Trophoblast cell (in vitro differentiated cells and primary cell): ENCODE measurements at regions not wholly inside any gene's neighbourhood (a gene's known extent, or its start where the extent isn't known, plus 50 kb on each side); places are given as distances from the start of the nearest gene placed in this dataset.

Experiments used
- DNase-seq, 2 donors: peaks; one replicate each; pipeline ENCODE4 v3.0.0-alpha.2; 2016
- H2AFZ ChIP-seq: 2 replicates; pipeline ENCODE4 v1.6.1; 2013; ENCODE audit warnings: low read length, moderate library complexity, mild to moderate bottlenecking; ENCODE audit not compliant: insufficient read depth, poor library complexity
- H2AK5ac ChIP-seq: 2 replicates; pipeline ENCODE4 v1.6.1; 2013; ENCODE audit warnings: mild to moderate bottlenecking, low read length
- H2BK120ac ChIP-seq: 2 replicates; pipeline ENCODE4 v1.6.1; 2013; ENCODE audit warnings: low read length, mild to moderate bottlenecking, moderate library complexity; ENCODE audit not compliant: insufficient read depth, poor library complexity
- H2BK12ac ChIP-seq: 2 replicates; pipeline ENCODE4 v1.6.1; 2013; ENCODE audit warnings: mild to moderate bottlenecking, low read length, moderate library complexity
- H2BK5ac ChIP-seq: 2 replicates; pipeline ENCODE4 v1.6.1; 2013; ENCODE audit warnings: low read length, low read depth, moderate library complexity, mild to moderate bottlenecking; ENCODE audit not compliant: poor library complexity
- H3K14ac ChIP-seq: 2 replicates; pipeline ENCODE4 v1.6.1; 2013; ENCODE audit warnings: mild to moderate bottlenecking, low read length
- H3K18ac ChIP-seq: 2 replicates; pipeline ENCODE4 v1.6.1; 2013; ENCODE audit warnings: mild to moderate bottlenecking, low read length
- H3K23ac ChIP-seq: 2 replicates; pipeline ENCODE4 v1.6.1; 2013; ENCODE audit warnings: low read length
- H3K27ac ChIP-seq: 2 replicates; pipeline ENCODE4 v1.5.1; 2013; ENCODE audit warnings: low read depth, mild to moderate bottlenecking, inconsistent platforms, low read length, moderate library complexity
- H3K27me3 ChIP-seq: 2 replicates; pipeline ENCODE4 v1.6.1; 2013; ENCODE audit warnings: inconsistent platforms, mild to moderate bottlenecking, low read length, moderate library complexity; ENCODE audit not compliant: insufficient read depth
- H3K36me3 ChIP-seq, 2 experiments: 1 replicate in 1 of 2; 2 replicates in 1 of 2; pipeline ENCODE4 v1.6.1; 2013; ENCODE audit warnings: low read length in 2 of 2, mild to moderate bottlenecking in 2 of 2, moderate library complexity in 1 of 2; ENCODE audit not compliant: insufficient read depth in 2 of 2, control insufficient read depth in 1 of 2
- H3K4ac ChIP-seq: 2 replicates; pipeline ENCODE4 v1.6.1; 2013; ENCODE audit warnings: low read depth, mild to moderate bottlenecking, low read length, moderate library complexity
- H3K4me1 ChIP-seq, 2 experiments: 1 replicate in 1 of 2; 2 replicates in 1 of 2; pipeline ENCODE4 v1.6.1; 2013; ENCODE audit warnings: low read length in 2 of 2, mild to moderate bottlenecking in 2 of 2, moderate library complexity in 1 of 2; ENCODE audit not compliant: insufficient read depth in 2 of 2, control insufficient read depth in 1 of 2
- H3K4me2 ChIP-seq: 2 replicates; pipeline ENCODE4 v1.6.1; 2013; ENCODE audit warnings: inconsistent platforms, mild to moderate bottlenecking, low read length, moderate library complexity
- H3K4me3 ChIP-seq: 2 replicates; pipeline ENCODE4 v1.5.1; 2013; ENCODE audit warnings: mild to moderate bottlenecking, low read depth, low read length, inconsistent platforms
- H3K79me1 ChIP-seq: one replicate; pipeline ENCODE4 v1.6.1; 2013; ENCODE audit warnings: low read length
- H3K79me2 ChIP-seq: 2 replicates; pipeline ENCODE4 v1.6.1; 2013; ENCODE audit warnings: low read length, mild to moderate bottlenecking; ENCODE audit not compliant: control insufficient read depth, insufficient read depth, poor library complexity
- H3K9ac ChIP-seq: 2 replicates; pipeline ENCODE4 v1.6.1; 2013; ENCODE audit warnings: mild to moderate bottlenecking, low read length
- H3K9me3 ChIP-seq: 2 replicates; pipeline ENCODE4 v1.6.1; 2013; ENCODE audit warnings: low read depth, mild to moderate bottlenecking, control low read depth, inconsistent platforms, low read length; ENCODE audit not compliant: insufficient read depth
- H4K12ac ChIP-seq: 2 replicates; pipeline ENCODE4 v1.6.1; 2013; ENCODE audit warnings: low read depth, mild to moderate bottlenecking, low read length, moderate library complexity
- H4K8ac ChIP-seq: 2 replicates; pipeline ENCODE4 v1.6.1; 2013; ENCODE audit warnings: low read depth, mild to moderate bottlenecking, low read length, moderate library complexity
- H4K91ac ChIP-seq: one replicate; pipeline ENCODE4 v1.6.1; 2013; ENCODE audit warnings: low read depth, mild to moderate bottlenecking, low read length, moderate library complexity
- WGBS: extraction: QIAGEN DNeasy Blood & Tissue Kit; methylation state at CpG from one replicate; pipeline ENCODE4 v1.1.7; 2013; ENCODE audit warnings: missing lambda C conversion rate; ENCODE audit not compliant: insufficient read length, insufficient coverage; ENCODE audit errors: extremely low coverage; 5-methylcytosine and 5-hydroxymethylcytosine counted together

DNA sequence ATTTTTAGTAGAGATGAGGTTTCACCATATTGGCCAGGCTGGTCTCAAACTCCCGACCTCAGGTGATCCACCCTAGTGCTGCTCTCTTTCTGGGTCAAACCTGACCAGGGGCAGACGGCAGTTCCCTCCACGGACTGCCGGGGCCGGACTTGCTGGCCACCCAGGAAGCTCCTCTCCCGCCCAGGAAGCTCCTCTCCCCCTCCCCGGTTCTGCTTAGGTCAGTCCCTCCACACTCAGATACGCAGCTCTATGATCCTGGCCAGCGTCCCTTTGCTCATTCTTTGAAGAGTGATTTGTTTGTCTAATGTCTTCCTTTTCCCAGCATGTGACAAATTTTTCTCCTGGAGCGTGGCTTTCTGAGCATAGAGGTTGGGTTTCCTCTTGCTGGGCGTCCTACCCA, 125.3 kb upstream of the B3GAT1 start:
- Histone ChIP-seq H4K8ac (no peak overlapping the region), H3K18ac (no peak overlapping the region), H2BK5ac (no peak overlapping the region), H3K27me3 (no peaks in the 10 kb centered on the region), H3K4me3 (no peak overlapping the region), H2BK12ac (no peak overlapping the region), H3K4me1 (peaks cover 4 to 7% of the 10 kb centered on the region in 2 experiments), H3K9me3 (peaks cover 4% of the 10 kb centered on the region), H3K27ac (no peak overlapping the region), H2AFZ (no peak overlapping the region), H3K9ac (no peak overlapping the region), H2BK120ac (no peak overlapping the region), H3K79me1 (peaks cover 6% of the 10 kb centered on the region), H3K23ac (no peak overlapping the region), H2AK5ac (no peak overlapping the region), H3K36me3 (no peaks in the 10 kb centered on the region), H3K4me2 (no peak overlapping the region), H3K4ac (no peak overlapping the region), H3K14ac (no peak overlapping the region), H3K79me2 (peaks cover 3% of the 10 kb centered on the region), H4K91ac (no peak overlapping the region), H4K12ac (no peak overlapping the region)
- no CpG with 5 or more reads among the region's 11 CpGs for WGBS
- no peak for DNase-seq

DNA sequence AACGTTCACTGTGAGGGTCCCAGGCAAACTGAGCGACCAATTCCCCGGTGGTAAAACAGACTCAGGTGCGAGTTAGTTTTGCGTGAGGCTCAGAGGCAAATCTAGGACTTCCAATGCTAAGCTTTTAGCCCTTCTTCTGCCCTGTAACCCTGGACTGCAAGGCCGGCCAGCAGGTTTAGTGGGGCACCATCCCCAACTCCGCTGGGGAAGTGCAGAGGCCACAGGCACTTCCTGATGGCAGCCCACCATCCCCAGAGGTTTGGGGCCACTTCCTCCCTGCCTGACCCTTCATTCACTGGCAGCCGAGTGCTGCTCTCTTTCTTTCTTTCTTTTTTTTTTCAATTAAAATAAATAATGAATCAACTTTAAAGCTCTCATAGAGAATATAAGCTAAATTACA, 124.6 kb upstream of the B3GAT1 start:
- peaks cover under 1% of the 10 kb centered on the region for H3K79me1 ChIP-seq
- no peak overlapping the region for H3K4me3 ChIP-seq
- no peak overlapping the region for H3K9ac ChIP-seq
- no peak overlapping the region for H3K27ac ChIP-seq
- no peak overlapping the region for H2BK12ac ChIP-seq
- H3K18ac ChIP-seq = no peak overlapping the region
- H3K9me3 ChIP-seq = peaks cover 2% of the 10 kb centered on the region
- H3K14ac ChIP-seq = no peak overlapping the region
- no peak overlapping the region for H3K4ac ChIP-seq
- H2AFZ ChIP-seq = no peak overlapping the region
- no CpG with 5 or more reads among the region's 8 CpGs for WGBS
- peaks cover 0 to 1% of the 10 kb centered on the region in 2 experiments for H3K4me1 ChIP-seq
- no peaks in the 10 kb centered on the region for H3K27me3 ChIP-seq
- no peaks in the 10 kb centered on the region for H3K79me2 ChIP-seq
- no peak overlapping the region for H4K8ac ChIP-seq
- H2BK5ac ChIP-seq = no peak overlapping the region
- no peak overlapping the region for H3K23ac ChIP-seq
- H4K91ac ChIP-seq = no peak overlapping the region
- H2BK120ac ChIP-seq = no peak overlapping the region
- no peak overlapping the region for H3K4me2 ChIP-seq
- no peaks in the 10 kb centered on the region for H3K36me3 ChIP-seq
- no peak overlapping the region for H2AK5ac ChIP-seq
- H4K12ac ChIP-seq = no peak overlapping the region
- no peak for DNase-seq

DNA sequence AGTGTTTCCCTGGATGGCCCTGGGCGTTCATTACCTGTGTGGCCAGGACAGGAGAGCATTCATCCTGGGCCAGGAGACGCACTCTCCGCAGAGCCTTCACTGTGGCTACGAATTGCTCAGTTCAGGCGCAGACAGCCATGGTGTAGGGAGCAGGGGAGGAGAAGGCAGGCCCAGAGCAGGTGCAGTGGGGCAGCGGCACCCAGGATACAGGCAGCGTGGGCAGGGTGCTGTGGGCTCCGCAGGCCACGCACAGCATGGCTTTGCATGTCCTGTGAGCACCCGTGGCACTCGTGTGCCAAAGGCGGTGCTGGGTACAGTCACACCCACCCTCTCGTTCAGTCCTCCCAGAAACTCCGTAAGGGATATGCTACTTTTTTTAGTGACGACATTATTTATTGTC, 124.2 kb upstream of the B3GAT1 start:
- Histone ChIP-seq H2BK120ac (no peak overlapping the region), H3K9ac (no peak overlapping the region), H3K27me3 (no peaks in the 10 kb centered on the region), H2BK12ac (no peak overlapping the region), H3K36me3 (no peaks in the 10 kb centered on the region), H3K4me2 (no peak overlapping the region), H3K4me3 (no peak overlapping the region), H4K8ac (no peak overlapping the region), H2AK5ac (no peak overlapping the region), H4K12ac (no peak overlapping the region), H3K4ac (no peak overlapping the region), H3K4me1 (no peaks in the 10 kb centered on the region), H3K9me3 (no peaks in the 10 kb centered on the region), H2BK5ac (no peak overlapping the region), H3K14ac (no peak overlapping the region), H3K18ac (no peak overlapping the region), H3K79me1 (no peaks in the 10 kb centered on the region), H4K91ac (no peak overlapping the region), H3K79me2 (no peaks in the 10 kb centered on the region), H2AFZ (no peak overlapping the region), H3K27ac (no peak overlapping the region), H3K23ac (no peak overlapping the region)
- WGBS = no CpG with 5 or more reads among the region's 15 CpGs
- DNase-seq = no peak

DNA sequence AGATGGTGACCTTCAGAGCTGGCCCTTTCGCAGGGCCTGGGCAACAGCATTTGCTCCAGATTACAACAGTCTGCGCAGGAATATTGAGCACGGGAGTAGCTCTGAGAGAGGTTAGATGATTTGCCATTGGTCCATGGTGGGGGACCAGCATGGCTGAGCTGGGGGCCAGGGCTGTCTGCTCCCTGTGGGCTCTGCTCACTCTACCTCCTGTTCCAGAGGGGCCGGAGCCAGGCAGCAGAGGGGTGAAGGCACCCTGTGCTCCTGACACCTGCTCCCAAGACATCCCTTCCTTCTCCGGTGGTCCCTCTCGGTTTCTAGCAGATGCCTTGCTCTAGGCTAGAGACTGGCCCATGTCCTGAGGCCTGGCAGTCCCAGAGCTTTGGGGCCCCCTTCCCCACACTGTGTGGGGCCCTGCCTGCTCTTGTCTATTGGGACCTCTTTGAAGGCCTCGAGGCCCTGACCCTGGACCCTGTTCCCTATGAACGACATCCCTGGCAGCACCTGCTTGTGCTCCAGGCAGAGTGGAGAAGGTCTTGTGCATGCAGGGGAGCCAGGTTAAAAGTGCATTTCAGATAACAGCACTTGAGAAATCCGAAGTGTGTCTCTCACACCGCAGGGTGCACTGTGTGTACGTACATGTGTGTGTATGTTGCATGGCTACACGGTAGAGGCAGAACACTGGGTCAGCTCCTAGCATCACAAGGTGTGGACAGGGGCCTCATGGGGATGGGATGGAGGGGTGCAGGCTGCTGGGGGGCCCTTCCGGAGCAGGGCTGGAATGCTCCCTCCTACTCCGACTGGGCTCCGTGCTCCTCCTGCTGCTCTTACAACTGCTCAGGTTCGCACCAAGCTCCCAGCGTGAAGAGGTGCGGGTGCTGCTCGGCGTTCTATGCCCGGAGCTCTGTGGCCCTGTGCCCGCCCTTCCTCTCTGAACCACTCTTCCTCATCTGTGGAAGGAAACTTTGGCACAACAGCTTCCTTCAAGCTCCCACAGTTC, 123.3 kb upstream of the B3GAT1 start:
- H3K36me3 ChIP-seq = no peaks in the 10 kb centered on the region
- no peaks in the 10 kb centered on the region for H3K79me1 ChIP-seq
- no peak overlapping the region for H3K4me2 ChIP-seq
- no peak overlapping the region for H3K27ac ChIP-seq
- no peak overlapping the region for H4K91ac ChIP-seq
- H2BK12ac ChIP-seq = no peak overlapping the region
- no peak overlapping the region for H3K23ac ChIP-seq
- no peak overlapping the region for H2AFZ ChIP-seq
- H3K4me1 ChIP-seq = no peaks in the 10 kb centered on the region
- no peak overlapping the region for H3K4me3 ChIP-seq
- H2BK120ac ChIP-seq = no peak overlapping the region
- H3K14ac ChIP-seq = no peak overlapping the region
- no peaks in the 10 kb centered on the region for H3K9me3 ChIP-seq
- WGBS = no CpG with 5 or more reads among the region's 22 CpGs
- no peak for DNase-seq
- no peaks in the 10 kb centered on the region for H3K79me2 ChIP-seq
- no peak overlapping the region for H2BK5ac ChIP-seq
- no peak overlapping the region for H4K12ac ChIP-seq
- H2AK5ac ChIP-seq = no peak overlapping the region
- no peak overlapping the region for H4K8ac ChIP-seq
- H3K27me3 ChIP-seq = no peaks in the 10 kb centered on the region
- H3K18ac ChIP-seq = no peak overlapping the region
- no peak overlapping the region for H3K4ac ChIP-seq
- no peak overlapping the region for H3K9ac ChIP-seq
